SK-N-SH (cell line): ENCODE measurements at regions not wholly inside any gene's neighbourhood (a gene's known extent, or its start where the extent isn't known, plus 50 kb on each side); places are given as distances from the start of the nearest gene placed in this dataset.
"Not testable (repeated sequence)": the region's sequence is repeated elsewhere in the genome, so short reads cannot be mapped to it uniquely, and the experiment has no call there.

Experiments used
- EP300 ChIP-seq, 2 experiments: IDR thresholded peaks; 2 replicates each; pipeline versions ENCODE4 v1.4.0 to v1.6.1; 2012; ENCODE audit warnings: borderline replicate concordance in 1 of 2, low read depth in 1 of 2, low read length in 1 of 2
- EZH2phosphoT487 ChIP-seq: fragments of 200-600 bp; sonication (generic); IDR thresholded peaks from 2 replicates; pipeline ENCODE4 v1.6.1; 2017; ENCODE audit warnings: low read depth, mixed run types, mild to moderate bottlenecking, antibody characterized with exemption, moderate library complexity, borderline replicate concordance
- POLR2AphosphoS5 ChIP-seq: IDR thresholded peaks from 2 replicates; pipeline ENCODE4 v1.6.1; 2012; ENCODE audit warnings: low read depth, low read length
- TF ChIP-seq, protein P1 (sequence below): IDR thresholded peaks from 2 replicates; pipeline ENCODE4 v1.4.0; 2012; ENCODE audit warnings: low read depth
- TF ChIP-seq, protein P2 (sequence below): fragments of 200-600 bp; sonication (generic); IDR thresholded peaks from 2 replicates; pipeline ENCODE4 v1.6.1; 2017; ENCODE audit warnings: antibody characterized with exemption, mild to moderate bottlenecking, moderate library complexity

DNA sequence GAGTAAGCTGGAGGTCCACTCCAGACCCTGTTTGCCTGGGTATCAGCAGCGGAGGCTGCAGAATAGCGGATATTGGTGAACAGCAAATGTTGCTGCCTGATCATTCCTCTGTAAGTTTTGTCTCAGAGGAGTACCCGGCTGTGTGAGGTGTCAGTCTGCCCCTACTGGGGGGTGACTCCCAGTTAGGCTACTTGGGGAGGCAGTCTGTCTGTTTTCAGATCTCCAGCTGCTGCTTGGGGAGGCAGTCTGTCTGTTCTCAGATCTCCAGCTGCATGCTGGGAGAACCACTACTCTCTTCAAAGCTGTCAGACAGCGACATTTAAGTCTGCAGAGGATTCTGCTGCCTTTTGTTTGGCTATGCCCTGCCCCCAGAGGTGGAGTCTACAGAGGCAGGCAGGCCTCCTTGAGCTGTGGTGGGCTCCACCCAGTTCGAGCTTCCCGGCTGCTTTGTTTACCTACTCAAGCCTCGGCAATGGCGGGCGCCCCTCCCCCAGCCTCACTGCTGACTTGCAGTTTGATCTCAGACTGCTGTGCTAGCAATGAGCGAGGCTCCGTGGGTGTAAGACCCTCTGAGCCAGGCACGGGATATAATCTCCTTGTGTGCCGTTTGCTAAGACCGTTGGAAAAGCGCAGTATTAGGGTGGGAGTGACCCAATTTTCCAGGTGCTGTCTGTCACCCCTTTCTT, 266.6 kb upstream of the CELF4 start:
- TF ChIP-seq, protein P1, sequence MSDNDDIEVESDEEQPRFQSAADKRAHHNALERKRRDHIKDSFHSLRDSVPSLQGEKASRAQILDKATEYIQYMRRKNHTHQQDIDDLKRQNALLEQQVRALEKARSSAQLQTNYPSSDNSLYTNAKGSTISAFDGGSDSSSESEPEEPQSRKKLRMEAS, result not testable (repeated sequence)
- TF ChIP-seq, protein P2, sequence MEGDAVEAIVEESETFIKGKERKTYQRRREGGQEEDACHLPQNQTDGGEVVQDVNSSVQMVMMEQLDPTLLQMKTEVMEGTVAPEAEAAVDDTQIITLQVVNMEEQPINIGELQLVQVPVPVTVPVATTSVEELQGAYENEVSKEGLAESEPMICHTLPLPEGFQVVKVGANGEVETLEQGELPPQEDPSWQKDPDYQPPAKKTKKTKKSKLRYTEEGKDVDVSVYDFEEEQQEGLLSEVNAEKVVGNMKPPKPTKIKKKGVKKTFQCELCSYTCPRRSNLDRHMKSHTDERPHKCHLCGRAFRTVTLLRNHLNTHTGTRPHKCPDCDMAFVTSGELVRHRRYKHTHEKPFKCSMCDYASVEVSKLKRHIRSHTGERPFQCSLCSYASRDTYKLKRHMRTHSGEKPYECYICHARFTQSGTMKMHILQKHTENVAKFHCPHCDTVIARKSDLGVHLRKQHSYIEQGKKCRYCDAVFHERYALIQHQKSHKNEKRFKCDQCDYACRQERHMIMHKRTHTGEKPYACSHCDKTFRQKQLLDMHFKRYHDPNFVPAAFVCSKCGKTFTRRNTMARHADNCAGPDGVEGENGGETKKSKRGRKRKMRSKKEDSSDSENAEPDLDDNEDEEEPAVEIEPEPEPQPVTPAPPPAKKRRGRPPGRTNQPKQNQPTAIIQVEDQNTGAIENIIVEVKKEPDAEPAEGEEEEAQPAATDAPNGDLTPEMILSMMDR, result not testable (repeated sequence)
- not testable (repeated sequence) for TF ChIP-seq EP300 (IDR thresholded peaks at IDR 0.05; ENCODE audit: borderline replicate concordance in 1 of 2, low read depth in 1 of 2, low read length in 1 of 2); POLR2AphosphoS5; EZH2phosphoT487
